ENCODE measurements at regions not wholly inside any gene's neighbourhood (a gene's known extent, or its start where the extent isn't known, plus 50 kb on each side); places are given as distances from the start of the nearest gene placed in this dataset.
"Not testable (repeated sequence)": the region's sequence is repeated elsewhere in the genome, so short reads cannot be mapped to it uniquely, and the experiment has no call there.

GRCh38 chr4:170698334-170698733 lies 608.6 kb upstream of the AADAT start:
- H3K27me3 ChIP-seq = no peaks in the 10 kb centered on the region
- DNase-seq = no peak
- no peaks in the 10 kb centered on the region for H3K36me3 ChIP-seq
- H3K9me3 ChIP-seq = no peaks in the 10 kb centered on the region
- H3K4me3 ChIP-seq (ENCODE audit: low read depth, low read length) = no peak overlapping the region
- TF ChIP-seq CTCF (IDR thresholded peaks at IDR 0.05; ENCODE audit: low read depth, low read length) = no peak
- no peaks in the 10 kb centered on the region for H3K4me1 ChIP-seq

- Histone ChIP-seq H3K4me3 (ENCODE audit: low read depth, low read length) (no peak overlapping the region), H3K27me3 (no peaks in the 10 kb centered on the region), H3K4me1 (no peaks in the 10 kb centered on the region), H3K36me3 (no peaks in the 10 kb centered on the region), H3K9me3 (no peaks in the 10 kb centered on the region)
- no peak for TF ChIP-seq CTCF (IDR thresholded peaks at IDR 0.05; ENCODE audit: low read depth, low read length)
- no peak for DNase-seq
Measured at GRCh38 chr4:170697845-170698244, 608.1 kb upstream of the AADAT start.

GRCh38 chr4:170697045-170697444 lies 607.3 kb upstream of the AADAT start:
- no peak for TF ChIP-seq CTCF (IDR thresholded peaks at IDR 0.05; ENCODE audit: low read depth, low read length)
- DNase-seq = no peak
- Histone ChIP-seq H3K4me1 (no peaks in the 10 kb centered on the region), H3K27me3 (no peaks in the 10 kb centered on the region), H3K4me3 (ENCODE audit: low read depth, low read length) (no peak overlapping the region), H3K9me3 (no peaks in the 10 kb centered on the region), H3K36me3 (no peaks in the 10 kb centered on the region)

GRCh38 chr4:170691168-170691567 lies 601.4 kb upstream of the AADAT start:
- Histone ChIP-seq H3K4me3 (ENCODE audit: low read depth, low read length) (no peak overlapping the region), H3K9me3 (no peaks in the 10 kb centered on the region), H3K36me3 (no peaks in the 10 kb centered on the region), H3K27me3 (no peaks in the 10 kb centered on the region), H3K4me1 (no peaks in the 10 kb centered on the region)
- TF ChIP-seq CTCF (IDR thresholded peaks at IDR 0.05; ENCODE audit: low read depth, low read length) = no peak
- no peak for DNase-seq

- Histone ChIP-seq H3K4me1 (no peaks in the 10 kb centered on the region), H3K9me3 (no peaks in the 10 kb centered on the region), H3K36me3 (no peaks in the 10 kb centered on the region), H3K4me3 (ENCODE audit: low read depth, low read length) (no peak overlapping the region), H3K27me3 (no peaks in the 10 kb centered on the region)
- no peak for DNase-seq
- no peak for TF ChIP-seq CTCF (IDR thresholded peaks at IDR 0.05; ENCODE audit: low read depth, low read length)
Measured at GRCh38 chr4:170687751-170688150, 598.0 kb upstream of the AADAT start.

- H3K36me3 ChIP-seq; DNase-seq; H3K4me1 ChIP-seq; H3K9me3 ChIP-seq; H3K27me3 ChIP-seq; H3K4me3 ChIP-seq (ENCODE audit: low read depth, low read length): not testable (repeated sequence)
Measured at GRCh38 chr4:170685701-170686100, 595.9 kb upstream of the AADAT start.
